DND-41 (cell line): ENCODE measurements at regions not wholly inside any gene's neighbourhood (a gene's known extent, or its start where the extent isn't known, plus 50 kb on each side); places are given as distances from the start of the nearest gene placed in this dataset.

Experiments used
- ATAC-seq: fragments of 200-7000 bp; cut with Tn5 transposase; 3 replicates; pipeline ENCODE4 v1.9.1; 2021; ENCODE audit warnings: low read depth; ENCODE audit not compliant: insufficient read depth
- DNase-seq: peaks from one replicate; pipeline ENCODE4 v3.0.0-alpha.2; 2020
- H2AFZ ChIP-seq: 2 replicates; pipeline ENCODE4 v1.6.0; 2012; ENCODE audit warnings: low read depth, low read length
- H3K27ac ChIP-seq: 2 replicates; pipeline ENCODE4 v1.5.1; 2012; ENCODE audit warnings: low read length, inconsistent platforms
- H3K27me3 ChIP-seq: fragments of 200-600 bp; sonication (generic); 2 replicates; pipeline ENCODE4 v1.6.0; 2012; ENCODE audit warnings: low read length, mild to moderate bottlenecking, inconsistent platforms; ENCODE audit not compliant: insufficient read depth, poor library complexity
- H3K36me3 ChIP-seq: 2 replicates; pipeline ENCODE4 v1.5.1; 2012; ENCODE audit warnings: low read length, inconsistent platforms; ENCODE audit not compliant: insufficient read depth
- H3K4me1 ChIP-seq: 2 replicates; pipeline ENCODE4 v1.5.1; 2012; ENCODE audit warnings: mild to moderate bottlenecking, low read length; ENCODE audit not compliant: insufficient read depth
- H3K4me2 ChIP-seq: 2 replicates; pipeline ENCODE4 v1.6.0; 2012; ENCODE audit warnings: mild to moderate bottlenecking, moderate library complexity, low read length, inconsistent platforms; ENCODE audit not compliant: insufficient read depth
- H3K4me3 ChIP-seq, 2 experiments: fragments of 200-600 bp in 1 of 2; shearing (Covaris generic) in 1 of 2; 2 replicates each; pipeline ENCODE4 v1.5.1; 2012 to 2016; ENCODE audit warnings: inconsistent platforms in 2 of 2, low read length in 2 of 2, mild to moderate bottlenecking in 2 of 2, low read depth in 1 of 2, moderate library complexity in 1 of 2
- H3K79me2 ChIP-seq: 2 replicates; pipeline ENCODE4 v1.6.0; 2012; ENCODE audit warnings: low read length, inconsistent platforms; ENCODE audit not compliant: insufficient read depth
- H3K9ac ChIP-seq: 2 replicates; pipeline ENCODE4 v1.6.0; 2012; ENCODE audit warnings: low read depth, mild to moderate bottlenecking, inconsistent platforms, low read length, moderate library complexity
- H3K9me3 ChIP-seq: 2 replicates; pipeline ENCODE4 v1.5.1; 2012; ENCODE audit warnings: low read length, moderate library complexity, mild to moderate bottlenecking, inconsistent platforms; ENCODE audit not compliant: insufficient read depth, severe bottlenecking
- H4K20me1 ChIP-seq: 2 replicates; pipeline ENCODE4 v1.6.0; 2012; ENCODE audit warnings: low read length; ENCODE audit not compliant: insufficient read depth
- CTCF ChIP-seq: IDR thresholded peaks from 2 replicates; pipeline ENCODE4 v1.5.1; 2012; ENCODE audit warnings: borderline replicate concordance, low read length, moderate library complexity, mild to moderate bottlenecking; ENCODE audit not compliant: poor library complexity, severe bottlenecking; ENCODE audit errors: extremely low read depth
- EZH2 ChIP-seq: IDR thresholded peaks from 3 replicates; pipeline ENCODE4 v1.6.1; 2012; ENCODE audit warnings: borderline replicate concordance, low read depth, mild to moderate bottlenecking, moderate library complexity, low read length, inconsistent platforms; ENCODE audit not compliant: severe bottlenecking

GRCh38 chr12:131345521-131346436, 365.1 kb upstream of the SFSWAP start:
- Histone ChIP-seq H3K79me2 (no peaks in the 10 kb centered on the region), H3K4me1 (no peaks in the 10 kb centered on the region), H3K27me3 (peaks cover 3% of the 10 kb centered on the region), H3K27ac (no peak overlapping the region), H2AFZ (no peak overlapping the region), H3K9me3 (no peaks in the 10 kb centered on the region), H3K4me2 (no peak overlapping the region), H4K20me1 (no peaks in the 10 kb centered on the region; the same call in 1 of the 2 replicates), H3K4me3 (no peak overlapping the region), H3K36me3 (no peaks in the 10 kb centered on the region), H3K9ac (no peak overlapping the region)
- DNase-seq (no peak), ATAC-seq (no peak)
- TF ChIP-seq CTCF (no peak), EZH2 (no peak)

GRCh38 chr12:131346555-131347344, 364.1 kb upstream of the SFSWAP start:
- ATAC-seq (no peak), DNase-seq (no peak)
- Histone ChIP-seq H3K9ac (no peak overlapping the region), H3K27me3 (peaks cover 3% of the 10 kb centered on the region), H3K4me3 (no peak overlapping the region), H3K4me1 (no peaks in the 10 kb centered on the region), H3K79me2 (no peaks in the 10 kb centered on the region), H3K27ac (no peak overlapping the region), H2AFZ (no peak overlapping the region), H3K9me3 (no peaks in the 10 kb centered on the region), H4K20me1 (no peaks in the 10 kb centered on the region; the same call in 1 of the 2 replicates), H3K4me2 (no peak overlapping the region), H3K36me3 (no peaks in the 10 kb centered on the region)
- no peak for TF ChIP-seq CTCF
- TF ChIP-seq EZH2, result no peak

- TF ChIP-seq EZH2 (no peak), CTCF (no peak)
- H3K4me1 ChIP-seq, result no peaks in the 10 kb centered on the region
- H3K79me2 ChIP-seq, result no peaks in the 10 kb centered on the region
- ATAC-seq (no peak), DNase-seq (no peak)
- no peak overlapping the region for H3K9ac ChIP-seq
- no peak overlapping the region for H3K4me3 ChIP-seq
- no peak overlapping the region for H2AFZ ChIP-seq
- no peaks in the 10 kb centered on the region; the same call in 1 of the 2 replicates for H4K20me1 ChIP-seq
- H3K9me3 ChIP-seq, result no peaks in the 10 kb centered on the region
- no peaks in the 10 kb centered on the region for H3K36me3 ChIP-seq
- H3K4me2 ChIP-seq, result no peak overlapping the region
- peaks cover 3% of the 10 kb centered on the region for H3K27me3 ChIP-seq
- no peak overlapping the region for H3K27ac ChIP-seq
Observed at GRCh38 chr12:131347345-131347714, 363.6 kb upstream of the SFSWAP start.
